ENCODE measurements at regions not wholly inside any gene's neighbourhood (a gene's known extent, or its start where the extent isn't known, plus 50 kb on each side); places are given as distances from the start of the nearest gene placed in this dataset.

DNA sequence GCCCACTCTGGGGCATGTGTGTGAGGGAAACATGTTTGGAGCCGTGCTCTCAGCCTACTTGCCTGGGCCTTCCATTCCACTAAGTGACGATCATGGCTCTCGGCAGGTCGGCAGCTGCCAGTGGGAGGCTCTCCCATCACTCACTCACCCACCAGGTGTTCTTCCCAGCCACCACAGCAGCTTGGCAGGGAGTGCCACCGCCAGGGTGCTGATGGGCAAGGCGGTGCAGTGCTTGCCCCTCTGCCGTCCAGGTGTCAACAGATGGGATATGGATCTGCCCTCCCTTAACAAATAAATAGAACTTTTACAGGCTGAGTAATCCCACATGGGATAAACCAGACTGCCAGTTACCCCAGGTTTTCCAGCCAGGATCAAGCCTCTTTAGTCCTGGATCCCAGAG is 205.5 kb upstream of the TMEM45B start:
- no peak overlapping the region for H3K4me3 ChIP-seq (ENCODE audit: low read length in 2 of 2)
- H3K9me3 ChIP-seq (ENCODE audit: control insufficient read depth in 2 of 2, low read length in 2 of 2) = no peaks in the 10 kb centered on the region
- no peak overlapping the region for H3K27ac ChIP-seq (ENCODE audit: low read depth in 2 of 2, low read length in 2 of 2)
- no peaks in the 10 kb centered on the region for H3K36me3 ChIP-seq (ENCODE audit: control insufficient read depth in 2 of 2, insufficient read depth in 2 of 2, low read length in 2 of 2)
- no peaks in the 10 kb centered on the region for H3K4me1 ChIP-seq (ENCODE audit: control insufficient read depth in 2 of 2, insufficient read depth in 2 of 2, low read length in 2 of 2)
- no peak overlapping the region for H3K9ac ChIP-seq (ENCODE audit: low read depth in 1 of 2, low read length in 2 of 2)
- H3K27me3 ChIP-seq (ENCODE audit: control insufficient read depth in 2 of 2, insufficient read depth in 2 of 2, low read length in 2 of 2) = no peaks in the 10 kb centered on the region

DNA sequence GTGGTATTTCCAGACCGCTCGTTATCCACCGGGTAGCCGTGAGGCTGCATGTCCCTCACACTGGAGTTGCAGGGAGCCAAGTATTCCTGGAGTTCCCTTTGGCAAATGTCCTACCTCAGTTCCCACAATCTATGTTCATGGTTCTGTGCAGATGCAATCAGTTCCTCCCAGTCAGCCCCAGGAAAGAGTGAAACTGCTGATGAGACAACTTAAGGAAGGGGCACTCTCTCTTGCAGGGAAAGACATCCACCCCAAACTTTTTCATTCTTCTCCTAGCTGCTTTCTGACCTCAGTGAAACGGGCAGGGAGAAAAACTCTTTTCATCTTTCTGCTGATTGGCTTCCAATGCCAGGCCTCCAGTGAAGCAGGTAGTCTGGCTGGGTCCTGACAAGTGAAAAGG is 205.1 kb upstream of the TMEM45B start:
- H3K27me3 ChIP-seq (ENCODE audit: control insufficient read depth in 2 of 2, insufficient read depth in 2 of 2, low read length in 2 of 2) = no peaks in the 10 kb centered on the region
- H3K36me3 ChIP-seq (ENCODE audit: control insufficient read depth in 2 of 2, insufficient read depth in 2 of 2, low read length in 2 of 2) = no peaks in the 10 kb centered on the region
- H3K4me3 ChIP-seq (ENCODE audit: low read length in 2 of 2) = no peak overlapping the region
- no peaks in the 10 kb centered on the region for H3K9me3 ChIP-seq (ENCODE audit: control insufficient read depth in 2 of 2, low read length in 2 of 2)
- H3K27ac ChIP-seq (ENCODE audit: low read depth in 2 of 2, low read length in 2 of 2) = no peak overlapping the region
- no peaks in the 10 kb centered on the region for H3K4me1 ChIP-seq (ENCODE audit: control insufficient read depth in 2 of 2, insufficient read depth in 2 of 2, low read length in 2 of 2)
- H3K9ac ChIP-seq (ENCODE audit: low read depth in 1 of 2, low read length in 2 of 2) = no peak overlapping the region

GRCh38 chr11:129611661-129612446 is 203.8 kb upstream of the TMEM45B start:
- Histone ChIP-seq H3K27ac (ENCODE audit: low read depth in 2 of 2, low read length in 2 of 2) (no peak overlapping the region), H3K4me3 (ENCODE audit: low read length in 2 of 2) (no peak overlapping the region), H3K9ac (ENCODE audit: low read depth in 1 of 2, low read length in 2 of 2) (no peak overlapping the region), H3K36me3 (ENCODE audit: control insufficient read depth in 2 of 2, insufficient read depth in 2 of 2, low read length in 2 of 2) (no peaks in the 10 kb centered on the region), H3K27me3 (ENCODE audit: control insufficient read depth in 2 of 2, insufficient read depth in 2 of 2, low read length in 2 of 2) (no peaks in the 10 kb centered on the region), H3K9me3 (ENCODE audit: control insufficient read depth in 2 of 2, low read length in 2 of 2) (no peaks in the 10 kb centered on the region), H3K4me1 (ENCODE audit: control insufficient read depth in 2 of 2, insufficient read depth in 2 of 2, low read length in 2 of 2) (no peaks in the 10 kb centered on the region)

GRCh38 chr11:129612447-129612961 is 203.1 kb upstream of the TMEM45B start:
- Histone ChIP-seq H3K9me3 (ENCODE audit: control insufficient read depth in 2 of 2, low read length in 2 of 2) (no peaks in the 10 kb centered on the region), H3K36me3 (ENCODE audit: control insufficient read depth in 2 of 2, insufficient read depth in 2 of 2, low read length in 2 of 2) (no peaks in the 10 kb centered on the region), H3K9ac (ENCODE audit: low read depth in 1 of 2, low read length in 2 of 2) (no peak overlapping the region), H3K27ac (ENCODE audit: low read depth in 2 of 2, low read length in 2 of 2) (no peak overlapping the region), H3K27me3 (ENCODE audit: control insufficient read depth in 2 of 2, insufficient read depth in 2 of 2, low read length in 2 of 2) (no peaks in the 10 kb centered on the region), H3K4me1 (ENCODE audit: control insufficient read depth in 2 of 2, insufficient read depth in 2 of 2, low read length in 2 of 2) (no peaks in the 10 kb centered on the region), H3K4me3 (ENCODE audit: low read length in 2 of 2) (no peak overlapping the region)

DNA sequence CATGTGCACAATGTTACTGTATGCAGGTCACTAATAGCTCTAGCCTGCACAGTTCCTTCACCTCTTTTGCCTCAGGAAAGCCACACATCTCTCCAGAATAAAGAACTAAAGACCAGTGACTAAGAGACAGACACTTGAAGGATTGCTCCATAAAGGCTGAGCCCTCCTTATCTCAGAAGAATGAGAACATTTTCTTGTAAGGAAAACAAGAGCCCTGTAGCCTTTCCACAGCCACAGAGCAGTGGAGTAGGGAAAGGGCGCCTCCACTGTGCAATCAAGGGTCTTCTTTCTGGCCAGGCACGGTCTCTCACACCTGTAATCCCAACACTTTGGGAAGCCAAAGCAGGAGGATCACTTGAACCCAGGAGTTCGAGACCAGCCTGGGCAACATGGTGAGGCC is 202.6 kb upstream of the TMEM45B start:
- H3K36me3 ChIP-seq (ENCODE audit: control insufficient read depth in 2 of 2, insufficient read depth in 2 of 2, low read length in 2 of 2) = no peaks in the 10 kb centered on the region
- H3K9ac ChIP-seq (ENCODE audit: low read depth in 1 of 2, low read length in 2 of 2) = no peak overlapping the region
- no peak overlapping the region for H3K4me3 ChIP-seq (ENCODE audit: low read length in 2 of 2)
- no peaks in the 10 kb centered on the region for H3K9me3 ChIP-seq (ENCODE audit: control insufficient read depth in 2 of 2, low read length in 2 of 2)
- no peak overlapping the region for H3K27ac ChIP-seq (ENCODE audit: low read depth in 2 of 2, low read length in 2 of 2)
- no peaks in the 10 kb centered on the region for H3K4me1 ChIP-seq (ENCODE audit: control insufficient read depth in 2 of 2, insufficient read depth in 2 of 2, low read length in 2 of 2)
- H3K27me3 ChIP-seq (ENCODE audit: control insufficient read depth in 2 of 2, insufficient read depth in 2 of 2, low read length in 2 of 2) = no peaks in the 10 kb centered on the region

GRCh38 chr11:129614256-129614944 is 201.2 kb upstream of the TMEM45B start:
- Histone ChIP-seq H3K9me3 (ENCODE audit: control insufficient read depth in 2 of 2, low read length in 2 of 2) (no peaks in the 10 kb centered on the region), H3K36me3 (ENCODE audit: control insufficient read depth in 2 of 2, insufficient read depth in 2 of 2, low read length in 2 of 2) (no peaks in the 10 kb centered on the region), H3K27me3 (ENCODE audit: control insufficient read depth in 2 of 2, insufficient read depth in 2 of 2, low read length in 2 of 2) (no peaks in the 10 kb centered on the region), H3K9ac (ENCODE audit: low read depth in 1 of 2, low read length in 2 of 2) (no peak overlapping the region), H3K4me3 (ENCODE audit: low read length in 2 of 2) (no peak overlapping the region), H3K27ac (ENCODE audit: low read depth in 2 of 2, low read length in 2 of 2) (no peak overlapping the region), H3K4me1 (ENCODE audit: control insufficient read depth in 2 of 2, insufficient read depth in 2 of 2, low read length in 2 of 2) (no peaks in the 10 kb centered on the region)

- H3K4me3 ChIP-seq (ENCODE audit: low read length in 2 of 2) = no peak overlapping the region
- no peaks in the 10 kb centered on the region for H3K4me1 ChIP-seq (ENCODE audit: control insufficient read depth in 2 of 2, insufficient read depth in 2 of 2, low read length in 2 of 2)
- H3K9ac ChIP-seq (ENCODE audit: low read depth in 1 of 2, low read length in 2 of 2) = no peak overlapping the region
- H3K27me3 ChIP-seq (ENCODE audit: control insufficient read depth in 2 of 2, insufficient read depth in 2 of 2, low read length in 2 of 2) = no peaks in the 10 kb centered on the region
- H3K27ac ChIP-seq (ENCODE audit: low read depth in 2 of 2, low read length in 2 of 2) = no peak overlapping the region
- no peaks in the 10 kb centered on the region for H3K9me3 ChIP-seq (ENCODE audit: control insufficient read depth in 2 of 2, low read length in 2 of 2)
- no peaks in the 10 kb centered on the region for H3K36me3 ChIP-seq (ENCODE audit: control insufficient read depth in 2 of 2, insufficient read depth in 2 of 2, low read length in 2 of 2)
These were observed 197.5 kb upstream of the TMEM45B start for GRCh38 chr11:129618046-129618569.

GRCh38 chr11:129620237-129621104 is 195.2 kb upstream of the TMEM45B start:
- H3K9ac ChIP-seq (ENCODE audit: low read depth in 1 of 2, low read length in 2 of 2) = no peak overlapping the region
- H3K36me3 ChIP-seq (ENCODE audit: control insufficient read depth in 2 of 2, insufficient read depth in 2 of 2, low read length in 2 of 2) = no peaks in the 10 kb centered on the region
- no peaks in the 10 kb centered on the region for H3K27me3 ChIP-seq (ENCODE audit: control insufficient read depth in 2 of 2, insufficient read depth in 2 of 2, low read length in 2 of 2)
- no peak overlapping the region for H3K27ac ChIP-seq (ENCODE audit: low read depth in 2 of 2, low read length in 2 of 2)
- H3K9me3 ChIP-seq (ENCODE audit: control insufficient read depth in 2 of 2, low read length in 2 of 2) = no peaks in the 10 kb centered on the region
- H3K4me1 ChIP-seq (ENCODE audit: control insufficient read depth in 2 of 2, insufficient read depth in 2 of 2, low read length in 2 of 2) = no peaks in the 10 kb centered on the region
- H3K4me3 ChIP-seq (ENCODE audit: low read length in 2 of 2) = no peak overlapping the region

GRCh38 chr11:129625930-129626329 is 189.7 kb upstream of the TMEM45B start:
- Histone ChIP-seq H3K27ac (ENCODE audit: low read depth in 2 of 2, low read length in 2 of 2) (no peak overlapping the region), H3K4me3 (ENCODE audit: low read length in 2 of 2) (no peak overlapping the region), H3K36me3 (ENCODE audit: control insufficient read depth in 2 of 2, insufficient read depth in 2 of 2, low read length in 2 of 2) (no peaks in the 10 kb centered on the region), H3K27me3 (ENCODE audit: control insufficient read depth in 2 of 2, insufficient read depth in 2 of 2, low read length in 2 of 2) (no peaks in the 10 kb centered on the region), H3K4me1 (ENCODE audit: control insufficient read depth in 2 of 2, insufficient read depth in 2 of 2, low read length in 2 of 2) (no peaks in the 10 kb centered on the region), H3K9ac (ENCODE audit: low read depth in 1 of 2, low read length in 2 of 2) (no peak overlapping the region), H3K9me3 (ENCODE audit: control insufficient read depth in 2 of 2, low read length in 2 of 2) (no peaks in the 10 kb centered on the region)

Data from mucosa of rectum (tissue), 2 donors.